K562 (cell line): ENCODE measurements at regions not wholly inside any gene's neighbourhood (a gene's known extent, or its start where the extent isn't known, plus 50 kb on each side); places are given as distances from the start of the nearest gene placed in this dataset.

Source experiments
- ATAC-seq: fragments of 200-7000 bp; cut with Tn5 transposase; 3 replicates; pipeline ENCODE4 v1.9.1; 2020; ENCODE audit warnings: moderate library complexity
- BruUV-seq: library from RNA; stranded (reverse); fragments of 400-500 nt; replicated peaks from 2 replicates; lab custom pipeline; 2021; lab: Mats Ljungman, UMichigan
- CTCF ChIA-PET: fragments of 300-600 bp; formaldehyde crosslinking; extraction: SDS; loops from one replicate; lab custom pipeline; 2021; ENCODE audit warnings: low intra/inter-chr PET ratio; lab: Yijun Ruan, JAX
- POLR2A ChIA-PET: fragments of 300-600, 350-650 bp; sonication (Branson Sonifier 250); formaldehyde crosslinking; extraction: SDS; loops from one replicate; lab custom pipeline; 2021; ENCODE audit warnings: antibody characterized with exemption, inconsistent platforms; lab: Yijun Ruan, JAX
- DNase-seq, 4 experiments: peaks; one replicate each; pipeline versions ENCODE4 v3.0.0 to v3.0.0-alpha.2; 2011 to 2018; ENCODE audit warnings: low spot score in 3 of 4, mixed read lengths in 3 of 4; ENCODE audit errors: extremely low read depth in 1 of 4
- FAIRE-seq: peaks from 2 replicates; lab custom pipeline; 2011; peaks lifted over from hg19 to GRCh38; lab: Jason Lieb, UNC
- H2AFZ ChIP-seq: 2 replicates; pipeline ENCODE4 v1.6.0; 2011; ENCODE audit warnings: low read depth, low read length, control low read depth, inconsistent platforms
- H3K27ac ChIP-seq: fragments of 200-600 bp; 3 replicates; pipeline ENCODE4 v1.8.0; 2011; ENCODE audit warnings: low read depth, mild to moderate bottlenecking, control low read depth, inconsistent platforms, low read length, moderate library complexity, mixed read lengths; ENCODE audit errors: extremely low read depth
- H3K27me3 ChIP-seq, 2 experiments: fragments of 300-600 bp in 1 of 2; 2 replicates in 1 of 2; 3 replicates in 1 of 2; pipeline versions ENCODE4 v1.6.0 to v1.8.0; 2011; ENCODE audit warnings: inconsistent platforms in 2 of 2, low read length in 2 of 2, mild to moderate bottlenecking in 1 of 2, mixed read lengths in 1 of 2, moderate library complexity in 1 of 2; ENCODE audit not compliant: control insufficient read depth in 2 of 2, insufficient read depth in 2 of 2
- H3K36me3 ChIP-seq: fragments of 300-600 bp; 3 replicates; pipeline ENCODE4 v1.8.0; 2011; ENCODE audit warnings: mild to moderate bottlenecking, low read length, inconsistent platforms; ENCODE audit not compliant: control insufficient read depth, insufficient read depth
- H3K4me1 ChIP-seq, 2 experiments: fragments of 200-600 bp in 1 of 2; replicated peaks in 1 of 2; 2 replicates in 1 of 2; 3 replicates in 1 of 2; pipeline versions ENCODE4 v1.5.1 to v1.8.0; 2011; ENCODE audit warnings: inconsistent platforms in 2 of 2, low read length in 2 of 2, mild to moderate bottlenecking in 1 of 2, mixed read lengths in 1 of 2, moderate library complexity in 1 of 2; ENCODE audit not compliant: control insufficient read depth in 2 of 2, insufficient read depth in 2 of 2
- H3K4me2 ChIP-seq: 2 replicates; pipeline ENCODE4 v1.6.1; 2011; ENCODE audit warnings: low read length, control low read depth, inconsistent platforms, mixed read lengths; ENCODE audit not compliant: insufficient read depth
- H3K4me3 ChIP-seq: fragments of 200-600 bp; sonication (generic), shearing (Covaris generic); 2 replicates; pipeline ENCODE4 v1.5.1; 2016; ENCODE audit warnings: control low read depth, inconsistent platforms
- H3K79me2 ChIP-seq: fragments of 200-600 bp; 3 replicates; pipeline ENCODE4 v1.8.0; 2011; ENCODE audit warnings: low read length, inconsistent platforms; ENCODE audit not compliant: control insufficient read depth, insufficient read depth
- H3K9ac ChIP-seq, 2 experiments: 2 replicates each; pipeline versions ENCODE4 v1.6.0 to v1.6.1; 2011; ENCODE audit warnings: low read depth in 2 of 2, low read length in 2 of 2, control low read depth in 1 of 2, inconsistent platforms in 1 of 2, mild to moderate bottlenecking in 1 of 2, mixed read lengths in 1 of 2; ENCODE audit not compliant: insufficient read depth in 1 of 2
- H3K9me1 ChIP-seq: one replicate; pipeline ENCODE4 v1.6.0; 2011; ENCODE audit warnings: inconsistent platforms, mild to moderate bottlenecking, low read length, moderate library complexity; ENCODE audit not compliant: control insufficient read depth, insufficient read depth
- H3K9me3 ChIP-seq: replicated peaks from 2 replicates; pipeline ENCODE4 v1.5.1; 2011; ENCODE audit warnings: low read depth, low read length, inconsistent platforms; ENCODE audit not compliant: control insufficient read depth, insufficient read depth
- H4K20me1 ChIP-seq: replicated peaks from 2 replicates; pipeline ENCODE4 v1.6.1; 2011; ENCODE audit warnings: low read length, inconsistent platforms, mixed read lengths; ENCODE audit not compliant: control insufficient read depth, insufficient read depth
- CBX8 ChIP-seq: fragments of 200-600 bp; sonication (generic); IDR thresholded peaks from 2 replicates; pipeline ENCODE4 v1.6.1; 2012; ENCODE audit warnings: borderline replicate concordance, mixed run types, low read depth, mild to moderate bottlenecking, moderate library complexity, mixed read lengths, low read length, control low read depth, inconsistent platforms; ENCODE audit not compliant: poor library complexity, severe bottlenecking; ENCODE audit errors: extremely low read depth
- ELF2 ChIP-seq: fragments of 250-450 bp; sonication (Bioruptor Pico); IDR thresholded peaks from 2 replicates; pipeline ENCODE4 v1.5.0; 2021; ENCODE audit warnings: mild to moderate bottlenecking
- GTF2F1 ChIP-seq: IDR thresholded peaks from 2 replicates; pipeline ENCODE4 v1.6.1; 2011; ENCODE audit warnings: low read depth, low read length, improper control_type of control experiment
- HMGN3 ChIP-seq: IDR thresholded peaks from 2 replicates; pipeline ENCODE4 v1.6.1; 2011; ENCODE audit warnings: borderline replicate concordance, low read depth, mild to moderate bottlenecking, mixed read lengths, low read length; ENCODE audit not compliant: insufficient read length; ENCODE audit errors: extremely low read depth
- PHB2 ChIP-seq: fragments of 450-650 bp; IDR thresholded peaks from 2 replicates; pipeline ENCODE4 v1.6.1; 2017; ENCODE audit warnings: low read depth
- PHF8 ChIP-seq: fragments of 200-600 bp; sonication (generic); IDR thresholded peaks from 2 replicates; pipeline ENCODE4 v1.6.1; 2012; ENCODE audit warnings: mixed run types, mild to moderate bottlenecking, inconsistent platforms, low read length, moderate library complexity, borderline replicate concordance
- SPI1 ChIP-seq: IDR thresholded peaks from 2 replicates; pipeline ENCODE4 v1.6.1; 2011; ENCODE audit warnings: low read depth, low read length, control low read depth, borderline replicate concordance
- SRF ChIP-seq, 2 experiments: fragments of 250-450, 450-650 bp in 1 of 2; sonication (Bioruptor Pico) in 1 of 2; sonication (generic) in 1 of 2; formaldehyde crosslinking; IDR thresholded peaks; 2 replicates each; pipeline versions ENCODE4 v1.5.0 to v1.5.1; 2020 to 2022; ENCODE audit warnings: mild to moderate bottlenecking in 1 of 2, missing genetic modification reagents in 1 of 2
- TFE3 ChIP-seq: fragments of 450-650 bp; formaldehyde crosslinking; IDR thresholded peaks from 2 replicates; pipeline ENCODE4 v1.4.0; 2020; ENCODE audit warnings: mild to moderate bottlenecking, mixed read lengths
- ZBED1 ChIP-seq: IDR thresholded peaks from 2 replicates; pipeline ENCODE4 v1.6.1; 2014
- ZNF134 ChIP-seq: fragments of 250-450 bp; sonication (Bioruptor Pico); conservative IDR thresholded peaks from 2 replicates; pipeline ENCODE4 v1.4.0; 2020
- ZNF445 ChIP-seq: fragments of 250-450 bp; sonication (Bioruptor Pico); IDR thresholded peaks from 2 replicates; pipeline ENCODE4 v1.4.0; 2020; ENCODE audit warnings: low read depth, mild to moderate bottlenecking, moderate library complexity
- ZNF449 ChIP-seq: fragments of 250-450 bp; sonication (Bioruptor Pico); IDR thresholded peaks from 2 replicates; pipeline ENCODE4 v1.8.0; 2022; ENCODE audit warnings: moderate library complexity, mild to moderate bottlenecking, inconsistent platforms
- ZNF740 ChIP-seq, 3 experiments: fragments of 200-800 bp in 1 of 3; sonication (Bioruptor generic) in 1 of 3; sonication (generic) in 1 of 3; formaldehyde crosslinking in 1 of 3; IDR thresholded peaks; 2 replicates each; pipeline versions ENCODE4 v1.6.1 to v1.8.0; 2016 to 2022; ENCODE audit warnings: mild to moderate bottlenecking in 2 of 3, missing compliant biosample characterization in 2 of 3, missing genetic modification characterization in 2 of 3, missing genetic modification reagents in 1 of 3
- WGBS: fragments of 100-300 bp; shearing (Covaris generic); methylation state at CpG from one replicate; pipeline ENCODE4 v1.1.6; 2016; ENCODE audit warnings: low coverage, mixed read lengths; ENCODE audit not compliant: insufficient coverage; ENCODE audit errors: missing lambda C conversion rate; 5-methylcytosine and 5-hydroxymethylcytosine counted together
- in situ Hi-C: fragments of 300-500 bp; cut with MboI; formaldehyde crosslinking; loops from 4 replicates; pipeline ENCODE4 v1.15.0; 2018; ENCODE audit warnings: inconsistent platforms, mixed read lengths
- intact Hi-C: fragments of 100-400 bp; cut with micrococcal nuclease; formaldehyde crosslinking; loops from 2 replicates; pipeline ENCODE4 v1.14.2; 2022
- TF ChIP-seq, protein P1 (sequence below): fragments of 250-450 bp; sonication (Bioruptor Pico); IDR thresholded peaks from 2 replicates; pipeline ENCODE4 v1.8.0; 2022; ENCODE audit warnings: moderate library complexity, mild to moderate bottlenecking, inconsistent platforms

GRCh38 chr10:83122336-83122735 lies 1017.0 kb upstream of the GHITM start:
- in situ Hi-C loops: no loop called here
- no peak for DNase-seq
- no peak for ATAC-seq
- TF ChIP-seq ZNF445: no peak
- TF ChIP-seq GTF2F1: no peak
- TF ChIP-seq SRF (CRISPR knock-in tag; IDR thresholded peaks at IDR 0.05): no peak
- TF ChIP-seq SPI1: no peak
- TF ChIP-seq ELF2 (CRISPR knock-in tag): no peak
- TF ChIP-seq CBX8: no peak
- TF ChIP-seq PHB2: no peak
- no peak for TF ChIP-seq HMGN3
- TF ChIP-seq, protein P1, sequence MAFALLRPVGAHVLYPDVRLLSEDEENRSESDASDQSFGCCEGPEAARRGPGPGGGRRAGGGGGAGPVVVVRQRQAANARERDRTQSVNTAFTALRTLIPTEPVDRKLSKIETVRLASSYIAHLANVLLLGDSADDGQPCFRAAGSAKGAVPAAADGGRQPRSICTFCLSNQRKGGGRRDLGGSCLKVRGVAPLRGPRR (CRISPR knock-in tag): no peak
- TF ChIP-seq ZNF134 (CRISPR knock-in tag): no peak
- TF ChIP-seq TFE3: no peak
- no peak for TF ChIP-seq ZNF740 (CRISPR knock-in tag; IDR thresholded peaks at IDR 0.05)
- no peak for TF ChIP-seq ZNF740 (tag; IDR thresholded peaks at IDR 0.05)
- no peak for TF ChIP-seq ZBED1
- no peak for TF ChIP-seq PHF8
- no peak for TF ChIP-seq ZNF449 (CRISPR knock-in tag)
- Histone ChIP-seq H3K27me3 (no peaks in the 10 kb centered on the region), H3K4me2 (no peak overlapping the region), H2AFZ (no peak overlapping the region), H4K20me1 (no peaks in the 10 kb centered on the region), H3K79me2 (no peaks in the 10 kb centered on the region), H3K4me3 (no peak overlapping the region), H3K4me1 (no peaks in the 10 kb centered on the region), H3K9me3 (no peaks in the 10 kb centered on the region), H3K36me3 (no peaks in the 10 kb centered on the region), H3K9me1 (no peaks in the 10 kb centered on the region), H3K9ac (no peak overlapping the region), H3K27ac (no peak overlapping the region)
- no TSS peak for BruUV-seq
- no peak for FAIRE-seq
- POLR2A ChIA-PET: no interaction called here
- intact Hi-C loops: no loop called here
- CTCF ChIA-PET: no interaction called here
- WGBS: 0% methylated on average over 2 of the region's 2 CpGs
